Astrocyte (in vitro differentiated cells and primary cell): ENCODE measurements at regions not wholly inside any gene's neighbourhood (a gene's known extent, or its start where the extent isn't known, plus 50 kb on each side); places are given as distances from the start of the nearest gene placed in this dataset.

Experiments
- CTCF ChIP-seq: IDR thresholded peaks from 2 replicates; pipeline ENCODE4 v1.5.1; 2011; ENCODE audit warnings: low read depth, mild to moderate bottlenecking, inconsistent platforms, low read length, moderate library complexity; ENCODE audit not compliant: insufficient read depth
- EZH2 ChIP-seq: IDR thresholded peaks from 2 replicates; pipeline ENCODE4 v1.6.1; 2012; ENCODE audit warnings: mild to moderate bottlenecking, low read length, inconsistent platforms; ENCODE audit not compliant: insufficient read depth

DNA sequence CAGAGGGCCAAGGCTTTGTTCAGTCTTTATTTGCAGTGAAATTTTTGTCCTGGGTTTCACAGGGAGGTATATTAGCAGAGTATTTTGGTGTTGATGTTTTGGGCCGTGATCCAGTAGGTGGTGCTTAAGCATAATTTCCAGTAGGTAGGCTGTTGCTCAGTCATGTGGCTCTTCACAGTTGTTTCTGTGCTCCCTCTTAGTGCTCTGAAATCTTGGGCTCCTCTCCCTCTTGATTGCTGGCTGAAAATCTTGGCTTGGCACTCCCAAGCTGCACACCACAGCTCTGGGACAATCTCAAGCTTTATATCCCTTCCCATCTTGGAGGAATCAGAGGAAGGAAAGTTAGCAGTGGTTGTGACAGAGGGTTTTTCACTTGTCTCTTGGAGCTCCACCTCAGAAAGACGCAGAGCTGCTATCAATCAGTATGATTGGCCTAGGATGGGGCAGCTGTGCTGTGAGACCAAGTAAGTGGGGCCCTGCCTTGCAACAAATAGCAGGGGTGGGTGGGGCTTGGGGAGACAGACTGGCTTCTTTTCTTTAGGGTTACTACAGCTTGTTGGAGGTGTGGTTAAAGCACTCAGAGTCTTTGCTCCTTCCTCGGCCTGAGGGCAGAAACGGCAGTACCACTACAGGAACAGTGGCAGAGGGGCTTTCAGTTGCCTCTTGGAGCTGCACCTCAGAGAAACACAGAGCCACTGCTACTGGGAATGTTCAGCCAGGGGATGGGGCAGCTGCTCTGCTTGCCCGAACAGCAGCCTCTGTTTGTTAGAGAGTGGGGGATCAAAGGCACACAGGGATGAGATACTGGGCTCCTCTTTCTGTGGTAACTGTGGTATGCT lies 627.0 kb downstream of the SI start:
- no peak for TF ChIP-seq CTCF
- no peak for TF ChIP-seq EZH2
